ENCODE measurements at regions not wholly inside any gene's neighbourhood (a gene's known extent, or its start where the extent isn't known, plus 50 kb on each side); places are given as distances from the start of the nearest gene placed in this dataset.

DNA sequence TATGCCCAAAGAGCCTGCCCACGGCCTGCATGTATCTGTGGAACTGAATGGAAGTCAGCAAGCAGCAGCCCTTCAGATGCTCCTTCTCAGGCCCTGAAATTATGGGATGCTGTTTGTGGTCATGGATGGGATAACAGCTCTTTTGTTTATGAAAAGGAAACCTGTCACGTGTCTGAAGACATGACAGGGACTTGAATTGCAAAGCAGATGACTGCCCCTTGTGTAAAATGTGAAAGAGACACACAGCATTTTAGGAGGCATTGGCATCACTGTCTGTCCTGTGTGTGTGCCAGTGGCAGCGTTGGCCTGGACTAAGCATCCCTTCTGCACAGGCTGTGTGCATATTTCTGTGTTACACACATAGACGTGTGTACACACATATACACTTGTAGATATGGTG lies 192.1 kb downstream of the VRK1 start:
- TF ChIP-seq, protein P1, sequence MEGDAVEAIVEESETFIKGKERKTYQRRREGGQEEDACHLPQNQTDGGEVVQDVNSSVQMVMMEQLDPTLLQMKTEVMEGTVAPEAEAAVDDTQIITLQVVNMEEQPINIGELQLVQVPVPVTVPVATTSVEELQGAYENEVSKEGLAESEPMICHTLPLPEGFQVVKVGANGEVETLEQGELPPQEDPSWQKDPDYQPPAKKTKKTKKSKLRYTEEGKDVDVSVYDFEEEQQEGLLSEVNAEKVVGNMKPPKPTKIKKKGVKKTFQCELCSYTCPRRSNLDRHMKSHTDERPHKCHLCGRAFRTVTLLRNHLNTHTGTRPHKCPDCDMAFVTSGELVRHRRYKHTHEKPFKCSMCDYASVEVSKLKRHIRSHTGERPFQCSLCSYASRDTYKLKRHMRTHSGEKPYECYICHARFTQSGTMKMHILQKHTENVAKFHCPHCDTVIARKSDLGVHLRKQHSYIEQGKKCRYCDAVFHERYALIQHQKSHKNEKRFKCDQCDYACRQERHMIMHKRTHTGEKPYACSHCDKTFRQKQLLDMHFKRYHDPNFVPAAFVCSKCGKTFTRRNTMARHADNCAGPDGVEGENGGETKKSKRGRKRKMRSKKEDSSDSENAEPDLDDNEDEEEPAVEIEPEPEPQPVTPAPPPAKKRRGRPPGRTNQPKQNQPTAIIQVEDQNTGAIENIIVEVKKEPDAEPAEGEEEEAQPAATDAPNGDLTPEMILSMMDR (IDR thresholded peaks at IDR 0.05), result no peak
- Histone ChIP-seq H3K9ac (ENCODE audit: low read depth in 2 of 2, low read length in 2 of 2) (no peak overlapping the region), H3K9me3 (no peaks in the 10 kb centered on the region), H3K27me3 (no peaks in the 10 kb centered on the region), H3K27ac (no peak overlapping the region), H3K4me1 (no peaks in the 10 kb centered on the region), H3K36me3 (no peaks in the 10 kb centered on the region), H3K4me3 (no peak overlapping the region)
- DNase-seq, result no peak
- intact Hi-C loops (cut with DNase I), result no loop called here

DNA sequence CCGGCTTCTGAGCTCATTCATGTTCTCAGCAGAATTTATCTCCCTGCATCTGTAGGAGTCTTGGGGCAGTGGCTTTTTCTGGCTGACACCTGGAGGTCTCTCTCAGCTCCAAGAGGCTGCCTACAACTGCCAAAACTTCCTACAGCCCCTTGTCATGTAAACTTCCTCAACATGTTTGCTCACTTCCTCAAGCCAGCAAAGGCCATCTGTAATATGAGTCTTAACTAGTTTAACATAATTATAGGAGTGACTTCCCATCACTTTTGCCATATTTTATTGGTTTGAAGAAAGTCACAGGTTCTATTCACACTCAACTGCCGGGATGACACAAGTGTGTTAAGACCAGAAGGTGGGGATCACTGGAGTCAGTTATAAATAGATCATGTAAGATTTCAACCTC lies 194.0 kb downstream of the VRK1 start:
- intact Hi-C loops (cut with DNase I), result no loop called here
- DNase-seq, result no peak
- Histone ChIP-seq H3K9me3 (no peaks in the 10 kb centered on the region), H3K27ac (no peak overlapping the region), H3K4me3 (no peak overlapping the region), H3K27me3 (no peaks in the 10 kb centered on the region), H3K9ac (ENCODE audit: low read depth in 2 of 2, low read length in 2 of 2) (no peak overlapping the region), H3K4me1 (no peaks in the 10 kb centered on the region), H3K36me3 (no peaks in the 10 kb centered on the region)
- TF ChIP-seq, protein P1 (IDR thresholded peaks at IDR 0.05), result no peak

DNA sequence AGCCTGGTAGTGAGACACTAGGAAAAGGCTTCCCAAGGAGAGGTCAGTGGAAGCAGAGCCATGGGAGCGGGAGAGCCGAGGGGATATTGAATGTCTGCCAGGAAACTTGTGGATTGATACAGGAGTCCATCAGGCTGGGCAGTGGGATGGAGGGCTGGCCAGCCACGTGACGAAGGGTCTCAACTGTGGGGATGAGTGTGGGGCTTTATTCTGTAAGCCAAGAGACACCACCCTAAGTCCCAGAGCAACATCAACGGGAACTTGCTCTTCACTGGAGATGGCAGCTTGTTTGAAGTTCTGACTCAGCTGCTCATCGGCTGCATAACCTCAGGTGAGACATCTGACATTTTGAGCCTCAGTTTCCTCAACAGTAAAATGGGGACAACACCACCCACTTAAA lies 197.8 kb downstream of the VRK1 start:
- Histone ChIP-seq H3K36me3 (no peaks in the 10 kb centered on the region), H3K27ac (no peak overlapping the region), H3K4me1 (no peaks in the 10 kb centered on the region), H3K9ac (ENCODE audit: low read depth in 2 of 2, low read length in 2 of 2) (no peak overlapping the region), H3K9me3 (no peaks in the 10 kb centered on the region), H3K27me3 (no peaks in the 10 kb centered on the region), H3K4me3 (no peak overlapping the region)
- no peak for DNase-seq
- TF ChIP-seq, protein P1 (IDR thresholded peaks at IDR 0.05), result no peak
- intact Hi-C loops (cut with DNase I), result no loop called here

DNA sequence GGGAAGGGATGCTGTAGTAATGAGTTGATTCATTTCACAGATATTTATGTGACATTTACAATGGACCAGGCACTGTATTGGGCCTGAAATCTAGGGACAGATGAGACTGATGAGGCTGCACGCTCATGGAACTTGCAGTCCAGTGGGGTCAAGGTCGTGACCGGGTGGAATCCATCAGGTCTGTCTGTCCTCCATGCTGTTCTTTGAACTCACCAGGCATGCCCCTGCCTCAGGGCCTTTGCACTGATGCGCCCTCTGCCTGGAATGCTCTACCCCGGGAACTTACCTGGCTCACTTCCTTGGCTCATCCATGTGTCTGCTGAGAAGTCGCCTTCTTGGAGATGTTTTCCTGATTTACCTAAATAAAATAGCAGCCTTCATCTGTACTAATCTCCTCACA lies 200.1 kb downstream of the VRK1 start:
- no peaks in the 10 kb centered on the region for H3K27me3 ChIP-seq
- H3K36me3 ChIP-seq, result no peaks in the 10 kb centered on the region
- no peaks in the 10 kb centered on the region for H3K9me3 ChIP-seq
- intact Hi-C loops (cut with DNase I), result no loop called here
- no peak for DNase-seq
- H3K4me1 ChIP-seq, result no peaks in the 10 kb centered on the region
- no peak overlapping the region for H3K9ac ChIP-seq (ENCODE audit: low read depth in 2 of 2, low read length in 2 of 2)
- no peak overlapping the region for H3K4me3 ChIP-seq
- H3K27ac ChIP-seq, result no peak overlapping the region
- TF ChIP-seq, protein P1 (IDR thresholded peaks at IDR 0.05), result no peak

DNA sequence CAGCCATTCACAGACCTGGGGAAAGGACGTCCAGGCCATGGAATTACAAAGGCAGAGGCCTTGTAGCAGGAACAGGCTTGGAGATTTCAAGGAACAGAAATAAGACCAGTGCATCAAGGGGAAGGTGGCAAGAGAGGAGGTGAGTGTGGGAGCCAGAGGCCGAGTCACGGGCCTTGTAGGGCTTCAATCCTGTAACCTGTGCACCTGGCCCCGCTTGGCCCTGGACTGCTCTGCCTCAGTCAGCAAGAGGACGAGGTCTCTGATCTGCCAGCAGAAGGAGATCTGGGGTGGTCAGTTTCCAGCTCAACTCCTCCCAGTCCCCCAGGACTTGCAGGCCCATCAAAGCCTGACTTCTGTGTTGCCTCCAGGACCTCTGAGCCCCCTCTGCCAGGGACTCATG lies 200.8 kb downstream of the VRK1 start:
- Histone ChIP-seq H3K27me3 (no peaks in the 10 kb centered on the region), H3K27ac (no peak overlapping the region), H3K9ac (ENCODE audit: low read depth in 2 of 2, low read length in 2 of 2) (no peak overlapping the region), H3K36me3 (no peaks in the 10 kb centered on the region), H3K9me3 (no peaks in the 10 kb centered on the region), H3K4me1 (no peaks in the 10 kb centered on the region), H3K4me3 (no peak overlapping the region)
- intact Hi-C loops (cut with DNase I), result no loop called here
- TF ChIP-seq, protein P1 (IDR thresholded peaks at IDR 0.05), result no peak
- DNase-seq, result no peak

DNA sequence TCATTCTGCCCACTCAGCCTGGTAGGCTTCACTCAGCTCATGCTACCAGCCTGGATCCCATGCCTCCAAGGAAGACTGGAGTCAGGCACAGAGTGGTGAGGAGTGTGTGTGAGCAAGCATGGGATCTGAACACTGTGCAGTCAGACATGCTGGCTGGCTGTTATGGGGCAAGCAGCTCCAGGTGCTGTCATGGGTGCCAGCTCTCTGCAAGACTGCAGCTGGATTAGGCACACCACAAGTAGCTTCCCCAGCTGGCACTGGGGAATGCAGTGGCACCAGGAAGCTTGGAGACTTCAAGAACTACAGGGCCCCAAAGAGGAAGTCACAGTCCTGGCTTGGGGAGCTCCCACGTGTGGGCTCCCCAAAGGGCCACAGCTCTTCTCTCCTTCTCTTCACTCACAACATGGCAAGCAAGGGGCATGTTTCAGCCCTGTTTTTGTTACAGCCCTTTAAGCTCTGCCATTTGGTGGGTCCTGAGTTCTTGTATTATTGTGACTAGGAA lies 202.5 kb downstream of the VRK1 start:
- intact Hi-C loops (cut with DNase I), result no loop called here
- Histone ChIP-seq H3K27me3 (no peaks in the 10 kb centered on the region), H3K36me3 (no peaks in the 10 kb centered on the region), H3K4me1 (no peaks in the 10 kb centered on the region), H3K9me3 (no peaks in the 10 kb centered on the region), H3K9ac (ENCODE audit: low read depth in 2 of 2, low read length in 2 of 2) (no peak overlapping the region), H3K4me3 (no peak overlapping the region), H3K27ac (no peak overlapping the region)
- TF ChIP-seq, protein P1 (IDR thresholded peaks at IDR 0.05), result no peak
- no peak for DNase-seq

Measured in colonic mucosa (tissue), 4 donors.